GM18868 (cell line): ENCODE measurements at regions not wholly inside any gene's neighbourhood (a gene's known extent, or its start where the extent isn't known, plus 50 kb on each side); places are given as distances from the start of the nearest gene placed in this dataset.
"Not testable (repeated sequence)": the region's sequence is repeated elsewhere in the genome, so short reads cannot be mapped to it uniquely, and the experiment has no call there.

Experiments
- ATAC-seq: cut with Tn5 transposase; IDR thresholded peaks from one replicate; pipeline ENCODE4 v1.9.1; 2021; ENCODE audit warnings: mild to moderate bottlenecking, moderate library complexity; ENCODE audit not compliant: unreplicated experiment

- no peak for ATAC-seq
Observed at GRCh38 chr21:27535188-27535587, 568.3 kb upstream of the ADAMTS5 start.

DNA sequence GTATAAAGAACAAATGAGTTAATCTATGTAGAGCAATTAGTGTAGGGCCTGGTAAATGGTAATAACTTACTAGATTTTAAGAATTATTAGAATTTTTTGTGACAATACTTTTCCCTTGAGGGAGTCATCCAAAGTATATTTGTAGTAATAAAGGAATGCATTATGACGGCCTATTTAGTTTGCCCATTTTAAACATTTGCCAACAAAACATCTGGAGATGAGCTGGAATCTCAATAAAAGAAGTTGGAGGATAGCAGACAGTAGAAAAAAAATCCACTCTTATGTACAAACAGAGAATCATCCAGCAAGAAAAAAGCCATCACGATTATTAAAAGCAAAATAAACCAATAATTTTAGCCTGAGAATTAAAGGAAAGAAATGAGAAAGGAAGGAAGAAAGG lies 567.3 kb upstream of the ADAMTS5 start:
- ATAC-seq: no peak

DNA sequence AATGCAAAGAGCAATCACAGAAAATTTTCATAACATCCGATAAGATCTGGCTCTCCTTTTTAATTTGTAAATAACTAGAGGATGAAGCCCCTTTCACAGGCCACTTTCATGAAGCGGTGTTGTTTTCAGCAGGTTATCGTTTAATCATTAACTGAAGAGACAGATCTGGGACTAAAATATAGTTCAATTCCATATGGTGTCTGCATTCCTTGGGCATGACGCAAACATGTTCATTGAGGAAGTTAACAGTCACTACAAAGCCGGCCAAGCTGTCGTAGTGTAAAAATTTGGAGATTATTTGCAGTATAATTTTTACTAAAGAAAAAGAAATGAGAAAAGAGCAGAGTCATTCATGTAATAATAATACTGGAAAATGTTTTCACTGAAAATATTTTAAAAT lies 565.2 kb upstream of the ADAMTS5 start:
- no peak for ATAC-seq

GRCh38 chr21:27528697-27529096 lies 561.8 kb upstream of the ADAMTS5 start:
- no peak for ATAC-seq

- no peak for ATAC-seq
Observed at GRCh38 chr21:27526451-27526850, 559.6 kb upstream of the ADAMTS5 start.

- ATAC-seq: no peak
Observed at GRCh38 chr21:27525780-27526179, 558.9 kb upstream of the ADAMTS5 start.

GRCh38 chr21:27519361-27519760 lies 552.5 kb upstream of the ADAMTS5 start:
- ATAC-seq: no peak

GRCh38 chr21:27517177-27517576 lies 550.3 kb upstream of the ADAMTS5 start:
- not testable (repeated sequence) for ATAC-seq

DNA sequence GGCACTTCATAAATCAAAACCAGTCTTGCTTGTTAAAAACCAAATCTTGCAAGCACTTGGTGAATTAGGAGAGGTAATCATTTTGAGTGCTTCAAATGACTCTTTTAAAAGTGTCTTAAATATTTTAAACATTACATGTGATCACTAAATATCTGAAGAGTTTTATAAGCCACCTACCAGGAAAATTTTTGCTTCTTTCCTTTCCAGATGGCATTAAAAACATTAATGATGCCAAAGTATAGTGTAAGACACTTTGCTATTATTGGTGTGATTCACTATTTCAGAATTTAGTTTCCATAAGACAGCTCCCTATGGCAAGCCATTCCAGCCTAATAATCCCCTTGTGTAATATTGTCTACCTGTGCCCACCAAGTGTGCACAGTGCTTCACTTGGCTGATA lies 548.8 kb upstream of the ADAMTS5 start:
- no peak for ATAC-seq

GRCh38 chr21:27513825-27514224 lies 546.9 kb upstream of the ADAMTS5 start:
- ATAC-seq: no peak

GRCh38 chr21:27513016-27513415 lies 546.1 kb upstream of the ADAMTS5 start:
- ATAC-seq: no peak

DNA sequence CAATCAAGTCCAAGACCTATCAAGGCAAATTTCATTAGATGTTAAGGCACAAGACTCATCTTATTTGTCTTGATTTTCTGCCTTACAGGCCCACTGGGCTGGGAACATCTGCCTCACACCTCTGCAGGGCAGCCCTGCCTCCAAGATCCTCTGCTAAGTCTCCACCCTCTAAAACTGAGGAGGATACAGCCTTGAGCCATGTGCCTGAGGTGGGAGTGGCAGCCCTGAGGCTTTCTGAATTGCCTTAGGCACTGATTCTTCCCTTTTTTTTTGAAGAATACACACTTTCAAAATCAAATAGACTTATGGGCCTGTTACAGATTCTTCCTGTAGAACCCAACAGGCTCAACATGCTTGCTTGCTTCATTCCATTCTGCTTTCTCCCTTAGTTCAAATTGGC lies 544.3 kb upstream of the ADAMTS5 start:
- ATAC-seq: no peak

DNA sequence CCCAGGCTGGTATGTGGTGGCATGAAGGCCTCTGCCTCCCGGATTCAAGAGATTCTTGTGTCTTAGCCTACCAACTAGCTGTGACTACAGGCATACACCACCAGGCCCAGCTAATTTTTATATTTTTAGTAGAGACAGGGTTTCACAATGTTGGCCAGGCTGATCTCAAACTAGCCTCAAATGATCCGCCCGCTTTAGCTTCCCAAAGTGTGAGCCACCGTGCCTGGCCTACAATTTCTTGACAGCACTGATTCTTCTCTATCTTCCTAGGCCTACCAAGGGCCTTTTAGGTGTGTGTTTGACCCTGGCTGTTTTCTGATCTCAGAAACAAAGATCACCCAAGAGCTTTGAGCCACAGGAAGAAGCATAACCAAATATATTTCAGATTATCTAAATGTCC lies 540.8 kb upstream of the ADAMTS5 start:
- no peak for ATAC-seq

DNA sequence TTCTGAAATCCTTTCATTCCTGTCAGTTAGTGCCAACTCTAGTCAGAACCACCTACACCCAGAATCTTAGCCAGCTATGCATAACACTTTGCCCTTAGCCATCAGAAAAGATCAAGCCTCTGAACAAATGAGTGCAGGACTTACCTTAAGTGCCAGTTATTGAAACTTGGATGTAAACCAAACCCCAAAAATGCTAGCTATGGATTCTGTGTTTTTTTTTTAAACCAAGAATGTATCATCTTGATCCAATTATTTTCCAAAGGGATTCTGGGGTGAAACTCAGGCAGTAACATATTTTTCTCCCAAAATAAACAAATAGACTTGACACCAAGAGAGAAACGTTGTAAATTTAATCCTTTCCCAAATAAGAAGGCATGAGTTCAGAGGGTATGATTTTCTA lies 538.6 kb upstream of the ADAMTS5 start:
- no peak for ATAC-seq

GRCh38 chr21:27502801-27503200 lies 535.9 kb upstream of the ADAMTS5 start:
- no peak for ATAC-seq

GRCh38 chr21:27498025-27498424 lies 531.1 kb upstream of the ADAMTS5 start:
- ATAC-seq: no peak

- ATAC-seq: no peak
Observed at GRCh38 chr21:27495836-27496235, 528.9 kb upstream of the ADAMTS5 start.

- ATAC-seq: no peak
Observed at GRCh38 chr21:27493542-27493941, 526.7 kb upstream of the ADAMTS5 start.

GRCh38 chr21:27487676-27488075 lies 520.8 kb upstream of the ADAMTS5 start:
- ATAC-seq: no peak

GRCh38 chr21:27480841-27481261 lies 514.0 kb upstream of the ADAMTS5 start:
- ATAC-seq: no peak

DNA sequence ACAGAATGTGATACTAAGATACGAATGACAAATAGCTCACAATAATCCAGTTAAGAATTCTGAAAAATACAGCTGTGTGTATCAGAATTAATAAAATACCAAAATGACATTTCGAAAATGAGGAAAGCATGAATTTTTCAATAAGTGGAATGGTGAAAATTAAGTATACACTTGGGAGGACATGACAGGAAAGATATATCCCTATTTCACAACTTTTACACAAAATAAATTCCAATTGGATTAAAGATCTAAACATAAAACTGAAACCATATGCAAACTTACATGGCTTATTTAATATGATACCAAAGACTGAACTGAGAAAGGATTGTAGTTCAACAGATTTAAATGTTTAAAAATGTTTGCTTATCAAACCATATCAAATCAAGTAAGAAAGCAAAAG lies 510.4 kb upstream of the ADAMTS5 start:
- ATAC-seq: no peak

DNA sequence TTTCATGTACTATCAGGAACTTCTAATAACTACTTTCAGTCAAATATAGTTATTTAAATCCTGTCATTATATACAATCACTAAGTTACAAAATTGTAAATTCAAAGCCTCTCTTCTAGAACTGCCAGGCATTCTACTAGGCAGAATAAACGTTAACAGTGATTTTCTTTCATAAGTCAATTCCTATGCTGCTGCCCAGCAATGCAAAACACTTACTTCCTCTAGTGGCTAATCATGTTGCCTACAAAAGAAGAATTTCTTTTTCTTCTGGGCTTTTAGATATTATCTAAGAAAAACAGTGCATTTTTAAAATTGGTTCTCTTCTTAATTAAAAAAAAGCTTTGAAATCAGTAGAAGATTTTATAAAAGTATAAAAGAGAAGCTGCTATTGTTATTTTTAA lies 509.8 kb upstream of the ADAMTS5 start:
- ATAC-seq: no peak

GRCh38 chr21:27475363-27475955 lies 508.6 kb upstream of the ADAMTS5 start:
- no peak for ATAC-seq
